A172 (cell line): ENCODE measurements at regions not wholly inside any gene's neighbourhood (a gene's known extent, or its start where the extent isn't known, plus 50 kb on each side); places are given as distances from the start of the nearest gene placed in this dataset.
A peak's percentile ranks its signal among the peaks of the same experiment; 100 is the strongest.
"Not testable (repeated sequence)": the region's sequence is repeated elsewhere in the genome, so short reads cannot be mapped to it uniquely, and the experiment has no call there.

Experiments used
- DNase-seq: peaks from one replicate; pipeline ENCODE4 v3.0.0-alpha.2; 2015; ENCODE audit warnings: low spot score

- DNase-seq, result no peak
Observed at GRCh38 chr5:14944350-14944739, 72.8 kb upstream of the ANKH start.

GRCh38 chr5:14942212-14942611, 70.6 kb upstream of the ANKH start:
- no peak for DNase-seq

- no peak for DNase-seq
Observed at GRCh38 chr5:14937254-14937653, 65.7 kb upstream of the ANKH start.

- DNase-seq, result no peak
Observed at GRCh38 chr5:14936588-14936987, 65.0 kb upstream of the ANKH start.

- no peak for DNase-seq
Observed at GRCh38 chr5:14935341-14935740, 63.8 kb upstream of the ANKH start.

- DNase-seq, result no peak
Observed at GRCh38 chr5:14932902-14933469, 61.4 kb upstream of the ANKH start.

GRCh38 chr5:14930486-14930885, 58.9 kb upstream of the ANKH start:
- no peak for DNase-seq

- DNase-seq, result no peak
Observed at GRCh38 chr5:14929293-14930065, 57.9 kb upstream of the ANKH start.

- no peak for DNase-seq
Observed at GRCh38 chr5:14928661-14929060, 57.1 kb upstream of the ANKH start.

GRCh38 chr5:14925326-14925725, 53.7 kb upstream of the ANKH start:
- DNase-seq, result peak; percentile 21

GRCh38 chr5:14922952-14923351, 51.4 kb upstream of the ANKH start:
- not testable (repeated sequence) for DNase-seq

GRCh38 chr5:14922456-14922855, 50.9 kb upstream of the ANKH start:
- no peak for DNase-seq
